B cell (primary cell): ENCODE measurements at regions not wholly inside any gene's neighbourhood (a gene's known extent, or its start where the extent isn't known, plus 50 kb on each side); places are given as distances from the start of the nearest gene placed in this dataset.

ENCODE experiments used
- EZH2 ChIP-seq: IDR thresholded peaks from 2 replicates; pipeline ENCODE4 v1.6.1; 2012; ENCODE audit warnings: borderline replicate concordance, low read depth, mild to moderate bottlenecking, moderate library complexity, low read length; ENCODE audit not compliant: insufficient read depth, poor library complexity, severe bottlenecking
- TF ChIP-seq, protein P1 (sequence below): fragments of 200-600 bp; IDR thresholded peaks from one replicate; pipeline ENCODE4 v1.8.0; 2022; ENCODE audit warnings: antibody characterized with exemption, mild to moderate bottlenecking

- TF ChIP-seq, protein P1, sequence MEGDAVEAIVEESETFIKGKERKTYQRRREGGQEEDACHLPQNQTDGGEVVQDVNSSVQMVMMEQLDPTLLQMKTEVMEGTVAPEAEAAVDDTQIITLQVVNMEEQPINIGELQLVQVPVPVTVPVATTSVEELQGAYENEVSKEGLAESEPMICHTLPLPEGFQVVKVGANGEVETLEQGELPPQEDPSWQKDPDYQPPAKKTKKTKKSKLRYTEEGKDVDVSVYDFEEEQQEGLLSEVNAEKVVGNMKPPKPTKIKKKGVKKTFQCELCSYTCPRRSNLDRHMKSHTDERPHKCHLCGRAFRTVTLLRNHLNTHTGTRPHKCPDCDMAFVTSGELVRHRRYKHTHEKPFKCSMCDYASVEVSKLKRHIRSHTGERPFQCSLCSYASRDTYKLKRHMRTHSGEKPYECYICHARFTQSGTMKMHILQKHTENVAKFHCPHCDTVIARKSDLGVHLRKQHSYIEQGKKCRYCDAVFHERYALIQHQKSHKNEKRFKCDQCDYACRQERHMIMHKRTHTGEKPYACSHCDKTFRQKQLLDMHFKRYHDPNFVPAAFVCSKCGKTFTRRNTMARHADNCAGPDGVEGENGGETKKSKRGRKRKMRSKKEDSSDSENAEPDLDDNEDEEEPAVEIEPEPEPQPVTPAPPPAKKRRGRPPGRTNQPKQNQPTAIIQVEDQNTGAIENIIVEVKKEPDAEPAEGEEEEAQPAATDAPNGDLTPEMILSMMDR: no peak
- no peak for TF ChIP-seq EZH2
These were observed 407.1 kb upstream of the MCTP2 start for GRCh38 chr15:93823971-93824913.
